ENCODE measurements at regions not wholly inside any gene's neighbourhood (a gene's known extent, or its start where the extent isn't known, plus 50 kb on each side); places are given as distances from the start of the nearest gene placed in this dataset.

DNA sequence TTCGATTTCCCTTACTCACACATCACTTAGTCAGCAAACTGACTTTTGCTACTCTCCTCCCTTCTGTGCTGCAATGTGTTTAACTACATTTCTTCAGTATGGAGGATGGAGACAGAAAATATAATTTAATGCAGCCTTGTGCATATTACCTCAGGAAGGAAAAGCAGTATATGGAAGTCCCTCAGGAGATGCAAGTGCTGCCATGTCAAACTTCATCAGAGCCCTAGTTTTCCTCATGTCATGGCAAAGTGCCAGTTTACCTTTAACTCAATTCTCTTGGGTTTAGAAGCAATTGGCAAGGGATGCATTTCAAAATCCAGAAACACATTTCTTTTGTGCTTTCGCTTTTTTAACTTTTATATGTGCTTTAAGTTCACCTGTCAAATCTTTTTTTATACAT is 365.4 kb downstream of the ISL1 start:
- WGBS, 2 donors, result 52 to 56% methylated on average over 2 of the region's 2 CpGs
- TF ChIP-seq POLR2A (IDR thresholded peaks at IDR 0.05), result no peak
- TF ChIP-seq, protein P1, sequence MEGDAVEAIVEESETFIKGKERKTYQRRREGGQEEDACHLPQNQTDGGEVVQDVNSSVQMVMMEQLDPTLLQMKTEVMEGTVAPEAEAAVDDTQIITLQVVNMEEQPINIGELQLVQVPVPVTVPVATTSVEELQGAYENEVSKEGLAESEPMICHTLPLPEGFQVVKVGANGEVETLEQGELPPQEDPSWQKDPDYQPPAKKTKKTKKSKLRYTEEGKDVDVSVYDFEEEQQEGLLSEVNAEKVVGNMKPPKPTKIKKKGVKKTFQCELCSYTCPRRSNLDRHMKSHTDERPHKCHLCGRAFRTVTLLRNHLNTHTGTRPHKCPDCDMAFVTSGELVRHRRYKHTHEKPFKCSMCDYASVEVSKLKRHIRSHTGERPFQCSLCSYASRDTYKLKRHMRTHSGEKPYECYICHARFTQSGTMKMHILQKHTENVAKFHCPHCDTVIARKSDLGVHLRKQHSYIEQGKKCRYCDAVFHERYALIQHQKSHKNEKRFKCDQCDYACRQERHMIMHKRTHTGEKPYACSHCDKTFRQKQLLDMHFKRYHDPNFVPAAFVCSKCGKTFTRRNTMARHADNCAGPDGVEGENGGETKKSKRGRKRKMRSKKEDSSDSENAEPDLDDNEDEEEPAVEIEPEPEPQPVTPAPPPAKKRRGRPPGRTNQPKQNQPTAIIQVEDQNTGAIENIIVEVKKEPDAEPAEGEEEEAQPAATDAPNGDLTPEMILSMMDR (IDR thresholded peaks at IDR 0.05), result no peak
- intact Hi-C loops (cut with DNase I; ENCODE audit: low total_unique reads), result no loop called here

More for the DNA sequence above, 365.4 kb downstream of the ISL1 start:
- H3K4me3 ChIP-seq (ENCODE audit: low read depth, poor library complexity, severe bottlenecking), result no peak overlapping the region
- no peak for DNase-seq (ENCODE audit: low spot score in 2 of 2)

Measured in lower leg skin (tissue), 4 donors.